Natural killer cell treated with Interleukin-12 subunit alpha and Interleukin-12 subunit beta and Interleukin-15 and Interleukin-18, amount 100 ng/mL, for 72 hours (primary cell): ENCODE measurements at regions not wholly inside any gene's neighbourhood (a gene's known extent, or its start where the extent isn't known, plus 50 kb on each side); places are given as distances from the start of the nearest gene placed in this dataset.
"Not testable (repeated sequence)": the region's sequence is repeated elsewhere in the genome, so short reads cannot be mapped to it uniquely, and the experiment has no call there.

ENCODE experiments used
- ATAC-seq, 2 donors: fragments of 150-1000 bp; cut with Tn5 transposase in 1 of 2; sonication (Bioruptor Pico), chemical (Tn5 transposase) in 1 of 2; 2 replicates each; pipeline ENCODE4 v1.10.0; 2021
- DNase-seq: peaks from one replicate; pipeline ENCODE4 v3.0.0; 2022; ENCODE audit warnings: low spot score
- H3K27ac Mint-ChIP-seq, 2 donors: 1 replicate in 1 of 2; 2 replicates in 1 of 2; pipeline ENCODE4 v1.8.0; 2022; ENCODE audit warnings: mixed read lengths in 2 of 2, mild to moderate bottlenecking in 1 of 2, moderate library complexity in 1 of 2
- H3K27me3 Mint-ChIP-seq, 2 donors: 1 replicate in 1 of 2; 2 replicates in 1 of 2; pipeline ENCODE4 v1.8.0; 2022; ENCODE audit warnings: mixed read lengths in 2 of 2
- H3K36me3 Mint-ChIP-seq: one replicate; pipeline ENCODE4 v1.8.0; 2022; ENCODE audit warnings: mixed read lengths
- H3K4me1 Mint-ChIP-seq, 2 donors: 1 replicate in 1 of 2; 2 replicates in 1 of 2; pipeline ENCODE4 v1.8.0; 2022; ENCODE audit warnings: low read depth in 2 of 2, mixed read lengths in 2 of 2, mild to moderate bottlenecking in 1 of 2
- H3K4me3 Mint-ChIP-seq: one replicate; pipeline ENCODE4 v1.8.0; 2022; ENCODE audit warnings: mixed read lengths
- H3K9me3 Mint-ChIP-seq: 2 replicates; pipeline ENCODE4 v1.8.0; 2022; ENCODE audit warnings: mixed read lengths

- H3K27me3 Mint-ChIP-seq, ATAC-seq, H3K4me3 Mint-ChIP-seq, H3K4me1 Mint-ChIP-seq, H3K36me3 Mint-ChIP-seq, H3K9me3 Mint-ChIP-seq, DNase-seq, H3K27ac Mint-ChIP-seq: not testable (repeated sequence)
Measured at GRCh38 chrY:11085801-11086200, 1558.1 kb downstream of the TSPY10 start.

- not testable (repeated sequence) for H3K9me3 Mint-ChIP-seq, ATAC-seq, H3K27ac Mint-ChIP-seq, DNase-seq, H3K4me1 Mint-ChIP-seq, H3K4me3 Mint-ChIP-seq, H3K36me3 Mint-ChIP-seq, H3K27me3 Mint-ChIP-seq
Measured at GRCh38 chrY:11097498-11097897, 1569.8 kb downstream of the TSPY10 start.

- not testable (repeated sequence) for H3K4me1 Mint-ChIP-seq, H3K27me3 Mint-ChIP-seq, H3K36me3 Mint-ChIP-seq, DNase-seq, H3K9me3 Mint-ChIP-seq, H3K27ac Mint-ChIP-seq, H3K4me3 Mint-ChIP-seq, ATAC-seq
Measured at GRCh38 chrY:11098419-11098818, 1570.7 kb downstream of the TSPY10 start.

- H3K4me3 Mint-ChIP-seq: no peak overlapping the region
- H3K9me3 Mint-ChIP-seq: no peaks in the 10 kb centered on the region
- H3K27me3 Mint-ChIP-seq: no peaks in the 10 kb centered on the region
- H3K27ac Mint-ChIP-seq: no peak overlapping the region
- H3K4me1 Mint-ChIP-seq: no peaks in the 10 kb centered on the region
- no peaks in the 10 kb centered on the region for H3K36me3 Mint-ChIP-seq
- DNase-seq (no peak), ATAC-seq (no peak)
Measured at GRCh38 chrY:11099004-11099403, 1571.3 kb downstream of the TSPY10 start.

GRCh38 chrY:11100472-11100871 lies 1572.8 kb downstream of the TSPY10 start:
- H3K27ac Mint-ChIP-seq, H3K9me3 Mint-ChIP-seq, H3K36me3 Mint-ChIP-seq, ATAC-seq, DNase-seq, H3K27me3 Mint-ChIP-seq, H3K4me3 Mint-ChIP-seq, H3K4me1 Mint-ChIP-seq: not testable (repeated sequence)

GRCh38 chrY:11102987-11103386 lies 1575.3 kb downstream of the TSPY10 start:
- not testable (repeated sequence) for H3K4me1 Mint-ChIP-seq, H3K36me3 Mint-ChIP-seq, H3K9me3 Mint-ChIP-seq, H3K27me3 Mint-ChIP-seq, ATAC-seq, H3K27ac Mint-ChIP-seq, DNase-seq, H3K4me3 Mint-ChIP-seq

- H3K27me3 Mint-ChIP-seq, ATAC-seq, H3K36me3 Mint-ChIP-seq, DNase-seq, H3K4me1 Mint-ChIP-seq, H3K27ac Mint-ChIP-seq, H3K9me3 Mint-ChIP-seq, H3K4me3 Mint-ChIP-seq: not testable (repeated sequence)
Measured at GRCh38 chrY:11107127-11107918, 1579.6 kb downstream of the TSPY10 start.

GRCh38 chrY:11151724-11152123 lies 1549.3 kb upstream of the USP9Y start:
- not testable (repeated sequence) for H3K27me3 Mint-ChIP-seq, H3K4me3 Mint-ChIP-seq, H3K27ac Mint-ChIP-seq, H3K36me3 Mint-ChIP-seq, ATAC-seq, DNase-seq, H3K9me3 Mint-ChIP-seq, H3K4me1 Mint-ChIP-seq

- H3K27ac Mint-ChIP-seq, H3K36me3 Mint-ChIP-seq, DNase-seq, H3K4me1 Mint-ChIP-seq, ATAC-seq, H3K9me3 Mint-ChIP-seq, H3K4me3 Mint-ChIP-seq, H3K27me3 Mint-ChIP-seq: not testable (repeated sequence)
Measured at GRCh38 chrY:11156100-11156499, 1544.9 kb upstream of the USP9Y start.

GRCh38 chrY:11156846-11157245 lies 1544.2 kb upstream of the USP9Y start:
- H3K27ac Mint-ChIP-seq, H3K4me1 Mint-ChIP-seq, H3K9me3 Mint-ChIP-seq, H3K36me3 Mint-ChIP-seq, ATAC-seq, H3K4me3 Mint-ChIP-seq, DNase-seq, H3K27me3 Mint-ChIP-seq: not testable (repeated sequence)

- not testable (repeated sequence) for H3K27me3 Mint-ChIP-seq, ATAC-seq, H3K36me3 Mint-ChIP-seq, H3K9me3 Mint-ChIP-seq, H3K4me1 Mint-ChIP-seq, DNase-seq, H3K4me3 Mint-ChIP-seq, H3K27ac Mint-ChIP-seq
Measured at GRCh38 chrY:11177033-11177432, 1524.0 kb upstream of the USP9Y start.

- not testable (repeated sequence) for H3K4me1 Mint-ChIP-seq, H3K4me3 Mint-ChIP-seq, H3K9me3 Mint-ChIP-seq, H3K27ac Mint-ChIP-seq, DNase-seq, H3K27me3 Mint-ChIP-seq, ATAC-seq, H3K36me3 Mint-ChIP-seq
Measured at GRCh38 chrY:11201133-11201532, 1499.9 kb upstream of the USP9Y start.

GRCh38 chrY:11214851-11215250 lies 1486.2 kb upstream of the USP9Y start:
- H3K36me3 Mint-ChIP-seq, H3K27ac Mint-ChIP-seq, H3K9me3 Mint-ChIP-seq, DNase-seq, H3K4me1 Mint-ChIP-seq, H3K27me3 Mint-ChIP-seq, H3K4me3 Mint-ChIP-seq, ATAC-seq: not testable (repeated sequence)
